ENCODE measurements at regions not wholly inside any gene's neighbourhood (a gene's known extent, or its start where the extent isn't known, plus 50 kb on each side); places are given as distances from the start of the nearest gene placed in this dataset.

GRCh38 chr3:187957582-187957981 is 196.4 kb upstream of the LPP start:
- no peak overlapping the region for H3K27ac Mint-ChIP-seq
- POLR2A ChIA-PET = no interaction called here
- TF ChIP-seq JUN (CRISPR knock-in tag; IDR thresholded peaks at IDR 0.05) = no peak
- no peak for TF ChIP-seq ZNF396 (CRISPR knock-in tag; IDR thresholded peaks at IDR 0.05; ENCODE audit: borderline replicate concordance)
- no peak for TF ChIP-seq ZBTB43 (CRISPR knock-in tag; IDR thresholded peaks at IDR 0.05)
- TF ChIP-seq ELF4 (CRISPR knock-in tag; IDR thresholded peaks at IDR 0.05; ENCODE audit: low read depth) = no peak
- TF ChIP-seq CBFB (CRISPR knock-in tag; IDR thresholded peaks at IDR 0.05; ENCODE audit: low read depth) = no peak
- TF ChIP-seq NR1H2 (CRISPR knock-in tag; IDR thresholded peaks at IDR 0.05) = no peak
- TF ChIP-seq, protein P1, sequence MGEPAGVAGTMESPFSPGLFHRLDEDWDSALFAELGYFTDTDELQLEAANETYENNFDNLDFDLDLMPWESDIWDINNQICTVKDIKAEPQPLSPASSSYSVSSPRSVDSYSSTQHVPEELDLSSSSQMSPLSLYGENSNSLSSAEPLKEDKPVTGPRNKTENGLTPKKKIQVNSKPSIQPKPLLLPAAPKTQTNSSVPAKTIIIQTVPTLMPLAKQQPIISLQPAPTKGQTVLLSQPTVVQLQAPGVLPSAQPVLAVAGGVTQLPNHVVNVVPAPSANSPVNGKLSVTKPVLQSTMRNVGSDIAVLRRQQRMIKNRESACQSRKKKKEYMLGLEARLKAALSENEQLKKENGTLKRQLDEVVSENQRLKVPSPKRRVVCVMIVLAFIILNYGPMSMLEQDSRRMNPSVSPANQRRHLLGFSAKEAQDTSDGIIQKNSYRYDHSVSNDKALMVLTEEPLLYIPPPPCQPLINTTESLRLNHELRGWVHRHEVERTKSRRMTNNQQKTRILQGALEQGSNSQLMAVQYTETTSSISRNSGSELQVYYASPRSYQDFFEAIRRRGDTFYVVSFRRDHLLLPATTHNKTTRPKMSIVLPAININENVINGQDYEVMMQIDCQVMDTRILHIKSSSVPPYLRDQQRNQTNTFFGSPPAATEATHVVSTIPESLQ (CRISPR knock-in tag; IDR thresholded peaks at IDR 0.05) = no peak
- TF ChIP-seq, protein P2, sequence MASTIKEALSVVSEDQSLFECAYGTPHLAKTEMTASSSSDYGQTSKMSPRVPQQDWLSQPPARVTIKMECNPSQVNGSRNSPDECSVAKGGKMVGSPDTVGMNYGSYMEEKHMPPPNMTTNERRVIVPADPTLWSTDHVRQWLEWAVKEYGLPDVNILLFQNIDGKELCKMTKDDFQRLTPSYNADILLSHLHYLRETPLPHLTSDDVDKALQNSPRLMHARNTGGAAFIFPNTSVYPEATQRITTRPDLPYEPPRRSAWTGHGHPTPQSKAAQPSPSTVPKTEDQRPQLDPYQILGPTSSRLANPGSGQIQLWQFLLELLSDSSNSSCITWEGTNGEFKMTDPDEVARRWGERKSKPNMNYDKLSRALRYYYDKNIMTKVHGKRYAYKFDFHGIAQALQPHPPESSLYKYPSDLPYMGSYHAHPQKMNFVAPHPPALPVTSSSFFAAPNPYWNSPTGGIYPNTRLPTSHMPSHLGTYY (CRISPR knock-in tag; IDR thresholded peaks at IDR 0.05) = no peak
- TF ChIP-seq, protein P3, sequence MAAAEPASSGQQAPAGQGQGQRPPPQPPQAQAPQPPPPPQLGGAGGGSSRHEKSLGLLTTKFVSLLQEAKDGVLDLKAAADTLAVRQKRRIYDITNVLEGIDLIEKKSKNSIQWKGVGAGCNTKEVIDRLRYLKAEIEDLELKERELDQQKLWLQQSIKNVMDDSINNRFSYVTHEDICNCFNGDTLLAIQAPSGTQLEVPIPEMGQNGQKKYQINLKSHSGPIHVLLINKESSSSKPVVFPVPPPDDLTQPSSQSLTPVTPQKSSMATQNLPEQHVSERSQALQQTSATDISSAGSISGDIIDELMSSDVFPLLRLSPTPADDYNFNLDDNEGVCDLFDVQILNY (CRISPR knock-in tag; IDR thresholded peaks at IDR 0.05) = no peak
- TF ChIP-seq ZNF423 (CRISPR knock-in tag; IDR thresholded peaks at IDR 0.05) = no peak
- TF ChIP-seq ZNF281 (CRISPR knock-in tag; IDR thresholded peaks at IDR 0.05) = no peak
- TF ChIP-seq RORB (CRISPR knock-in tag; IDR thresholded peaks at IDR 0.05) = no peak
- TF ChIP-seq ZNF232 (CRISPR knock-in tag; IDR thresholded peaks at IDR 0.05) = no peak
- no peak for TF ChIP-seq EMX1 (CRISPR knock-in tag; IDR thresholded peaks at IDR 0.05)
- TF ChIP-seq ZNF317 (CRISPR knock-in tag; IDR thresholded peaks at IDR 0.05; ENCODE audit: borderline replicate concordance, low read depth) = no peak
- TF ChIP-seq, protein P4, sequence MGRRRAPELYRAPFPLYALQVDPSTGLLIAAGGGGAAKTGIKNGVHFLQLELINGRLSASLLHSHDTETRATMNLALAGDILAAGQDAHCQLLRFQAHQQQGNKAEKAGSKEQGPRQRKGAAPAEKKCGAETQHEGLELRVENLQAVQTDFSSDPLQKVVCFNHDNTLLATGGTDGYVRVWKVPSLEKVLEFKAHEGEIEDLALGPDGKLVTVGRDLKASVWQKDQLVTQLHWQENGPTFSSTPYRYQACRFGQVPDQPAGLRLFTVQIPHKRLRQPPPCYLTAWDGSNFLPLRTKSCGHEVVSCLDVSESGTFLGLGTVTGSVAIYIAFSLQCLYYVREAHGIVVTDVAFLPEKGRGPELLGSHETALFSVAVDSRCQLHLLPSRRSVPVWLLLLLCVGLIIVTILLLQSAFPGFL (CRISPR knock-in tag; IDR thresholded peaks at IDR 0.05; ENCODE audit: borderline replicate concordance) = no peak
- no peak for TF ChIP-seq FOXK1 (CRISPR knock-in tag; IDR thresholded peaks at IDR 0.05)
- TF ChIP-seq ZNF671 (CRISPR knock-in tag; IDR thresholded peaks at IDR 0.05) = no peak
- no peak for TF ChIP-seq RELA (CRISPR knock-in tag; IDR thresholded peaks at IDR 0.05; ENCODE audit: borderline replicate concordance)
- DNase-seq (ENCODE audit: low spot score) (no peak), ATAC-seq (no peak)
- CTCF ChIA-PET = no interaction called here
- no peak overlapping the region for H3K4me3 Mint-ChIP-seq
- no peaks in the 10 kb centered on the region for H3K36me3 Mint-ChIP-seq
- H3K27me3 Mint-ChIP-seq (ENCODE audit: low read depth) = no peaks in the 10 kb centered on the region
- peaks cover 6% of the 10 kb centered on the region for H3K4me1 Mint-ChIP-seq
- H3K9me3 Mint-ChIP-seq = no peaks in the 10 kb centered on the region

Data from WTC11 (cell line).